GM06990 (cell line): ENCODE measurements at regions not wholly inside any gene's neighbourhood (a gene's known extent, or its start where the extent isn't known, plus 50 kb on each side); places are given as distances from the start of the nearest gene placed in this dataset.

Experiments
- DNase-seq: peaks from one replicate; pipeline ENCODE4 v3.0.0-alpha.2; 2011; ENCODE audit not compliant: insufficient read length; ENCODE audit errors: extremely low read depth
- H3K27me3 ChIP-seq: replicated peaks from 2 replicates; pipeline ENCODE4 v1.6.0; 2011; ENCODE audit warnings: low read length; ENCODE audit not compliant: control insufficient read depth, insufficient read depth
- H3K36me3 ChIP-seq: 2 replicates; pipeline ENCODE4 v1.5.1; 2011; ENCODE audit warnings: low read length; ENCODE audit not compliant: control insufficient read depth, insufficient read depth
- H3K4me3 ChIP-seq: replicated peaks from 2 replicates; pipeline ENCODE4 v1.5.1; 2011; ENCODE audit warnings: low read depth, mild to moderate bottlenecking, control low read depth, low read length
- CTCF ChIP-seq: IDR thresholded peaks from 2 replicates; pipeline ENCODE4 v1.5.1; 2011; ENCODE audit warnings: low read length, control low read depth, mild to moderate bottlenecking, inconsistent platforms; ENCODE audit not compliant: insufficient read depth, poor library complexity, severe bottlenecking

- TF ChIP-seq CTCF = no peak
- Histone ChIP-seq H3K36me3 (no peaks in the 10 kb centered on the region), H3K27me3 (no peaks in the 10 kb centered on the region; the same call in 1 of the 2 replicates), H3K4me3 (no peak overlapping the region)
- no peak for DNase-seq
Observed at GRCh38 chr6:33925936-33926335, 122.1 kb upstream of the MLN start.

GRCh38 chr6:33925210-33925609, 121.4 kb upstream of the MLN start:
- no peak for TF ChIP-seq CTCF
- no peak overlapping the region for H3K4me3 ChIP-seq
- H3K36me3 ChIP-seq = no peaks in the 10 kb centered on the region
- DNase-seq = no peak
- no peaks in the 10 kb centered on the region; the same call in 1 of the 2 replicates for H3K27me3 ChIP-seq

- Histone ChIP-seq H3K27me3 (no peaks in the 10 kb centered on the region; the same call in 1 of the 2 replicates), H3K4me3 (no peak overlapping the region), H3K36me3 (no peaks in the 10 kb centered on the region)
- no peak for TF ChIP-seq CTCF
- no peak for DNase-seq
Observed at GRCh38 chr6:33924681-33925080, 120.9 kb upstream of the MLN start.

- Histone ChIP-seq H3K27me3 (no peaks in the 10 kb centered on the region; the same call in 1 of the 2 replicates), H3K4me3 (no peak overlapping the region), H3K36me3 (no peaks in the 10 kb centered on the region)
- DNase-seq = no peak
- no peak for TF ChIP-seq CTCF
Observed at GRCh38 chr6:33923857-33924514, 120.2 kb upstream of the MLN start.

- no peaks in the 10 kb centered on the region; the same call in 1 of the 2 replicates for H3K27me3 ChIP-seq
- H3K36me3 ChIP-seq = no peaks in the 10 kb centered on the region
- TF ChIP-seq CTCF = no peak
- H3K4me3 ChIP-seq = no peak overlapping the region
- DNase-seq = no peak
Observed at GRCh38 chr6:33921745-33922144, 117.9 kb upstream of the MLN start.
